ENCODE measurements at regions not wholly inside any gene's neighbourhood (a gene's known extent, or its start where the extent isn't known, plus 50 kb on each side); places are given as distances from the start of the nearest gene placed in this dataset.

DNA sequence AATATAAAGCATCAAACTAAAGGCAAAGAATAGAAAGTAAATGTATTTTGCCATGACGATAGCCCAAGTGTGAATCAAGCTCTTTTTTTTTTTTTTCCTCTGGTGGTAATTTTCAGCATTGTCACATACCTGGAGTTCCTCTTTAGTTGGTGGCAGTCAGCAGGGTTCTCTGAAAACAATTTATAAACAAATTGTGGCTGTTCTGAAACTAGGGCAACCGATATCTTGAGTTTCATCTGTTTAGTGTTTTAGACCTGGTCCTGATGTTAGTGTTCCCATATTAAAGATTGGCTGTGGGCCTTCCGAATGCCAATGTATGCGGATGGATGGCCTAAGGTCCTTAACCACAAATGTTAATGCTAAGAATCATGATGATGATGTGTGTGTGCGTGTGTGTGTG is 713.1 kb downstream of the GATA3 start:
- H2AK5ac ChIP-seq (ENCODE audit: low read length) = no peak overlapping the region

DNA sequence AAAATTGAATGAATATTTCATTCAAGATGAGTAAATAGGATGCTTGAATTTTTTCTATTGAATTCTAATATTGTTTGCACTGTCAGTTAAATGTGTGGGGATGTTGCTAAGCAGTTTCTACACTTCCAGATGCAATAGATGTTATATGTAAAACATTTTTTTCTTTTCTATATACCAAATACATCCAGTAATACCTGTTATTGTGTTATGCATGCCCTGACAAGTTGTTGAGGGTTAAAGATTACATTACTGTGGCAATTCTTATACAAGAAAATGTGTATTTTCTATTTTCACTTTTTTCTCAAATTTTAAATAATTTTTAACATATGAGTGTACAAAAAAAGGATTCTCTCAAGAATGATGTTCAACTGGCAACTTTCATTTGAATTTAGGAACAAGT is 713.9 kb downstream of the GATA3 start:
- no peaks in the 10 kb centered on the region for H3K79me2 ChIP-seq (ENCODE audit: control insufficient read depth, insufficient read depth, low read length, poor library complexity)
- H2AK5ac ChIP-seq (ENCODE audit: low read length) = no peak overlapping the region
- no peak overlapping the region for H3K27ac ChIP-seq (ENCODE audit: low read depth, low read length)
- no peak overlapping the region for H2BK5ac ChIP-seq (ENCODE audit: low read depth, low read length, poor library complexity)
- no peak overlapping the region for H4K12ac ChIP-seq (ENCODE audit: low read depth, low read length)
- H3K9me3 ChIP-seq (ENCODE audit: insufficient read depth, low read depth, low read length) = no peaks in the 10 kb centered on the region
- no peak overlapping the region for H2AFZ ChIP-seq (ENCODE audit: insufficient read depth, low read length, poor library complexity)
- no peak overlapping the region for H4K91ac ChIP-seq (ENCODE audit: low read depth, low read length)
- H3K36me3 ChIP-seq (ENCODE audit: control insufficient read depth in 1 of 2, insufficient read depth in 2 of 2, low read length in 2 of 2) = no peaks in the 10 kb centered on the region
- H3K9ac ChIP-seq (ENCODE audit: low read length) = no peak overlapping the region
- H3K23ac ChIP-seq (ENCODE audit: low read length) = no peak overlapping the region
- no peaks in the 10 kb centered on the region for H3K27me3 ChIP-seq (ENCODE audit: insufficient read depth, low read length)
- no peak overlapping the region for H4K8ac ChIP-seq (ENCODE audit: low read depth, low read length)
- H2BK12ac ChIP-seq (ENCODE audit: low read length) = no peak overlapping the region
- H2BK120ac ChIP-seq (ENCODE audit: insufficient read depth, low read length, poor library complexity) = no peak overlapping the region
- H3K18ac ChIP-seq (ENCODE audit: low read length) = no peak overlapping the region
- H3K79me1 ChIP-seq (ENCODE audit: low read length) = no peaks in the 10 kb centered on the region
- H3K4me3 ChIP-seq (ENCODE audit: low read depth, low read length) = no peak overlapping the region
- H3K4me1 ChIP-seq (ENCODE audit: control insufficient read depth in 1 of 2, insufficient read depth in 2 of 2, low read length in 2 of 2) = no peaks in the 10 kb centered on the region
- no peak overlapping the region for H3K4ac ChIP-seq (ENCODE audit: low read depth, low read length)
- DNase-seq = peak in 1 of 2 donors; percentile 26
- no peak overlapping the region for H3K14ac ChIP-seq (ENCODE audit: low read length)
- no peak overlapping the region for H3K4me2 ChIP-seq (ENCODE audit: low read length)

More for the DNA sequence above, 713.1 kb downstream of the GATA3 start:
- no peaks in the 10 kb centered on the region for H3K9me3 ChIP-seq (ENCODE audit: insufficient read depth, low read depth, low read length)
- H3K27me3 ChIP-seq (ENCODE audit: insufficient read depth, low read length) = no peaks in the 10 kb centered on the region
- H2BK120ac ChIP-seq (ENCODE audit: insufficient read depth, low read length, poor library complexity) = no peak overlapping the region
- no peak overlapping the region for H3K4ac ChIP-seq (ENCODE audit: low read depth, low read length)
- no peaks in the 10 kb centered on the region for H3K36me3 ChIP-seq (ENCODE audit: control insufficient read depth in 1 of 2, insufficient read depth in 2 of 2, low read length in 2 of 2)
- no peak overlapping the region for H3K4me3 ChIP-seq (ENCODE audit: low read depth, low read length)
- no peaks in the 10 kb centered on the region for H3K4me1 ChIP-seq (ENCODE audit: control insufficient read depth in 1 of 2, insufficient read depth in 2 of 2, low read length in 2 of 2)
- H3K9ac ChIP-seq (ENCODE audit: low read length) = no peak overlapping the region
- H3K4me2 ChIP-seq (ENCODE audit: low read length) = no peak overlapping the region
- no CpG with 5 or more reads among the region's 5 CpGs for WGBS (ENCODE audit: extremely low coverage, insufficient coverage, insufficient read length)
- no peak overlapping the region for H3K14ac ChIP-seq (ENCODE audit: low read length)
- no peak overlapping the region for H3K23ac ChIP-seq (ENCODE audit: low read length)
- H2AFZ ChIP-seq (ENCODE audit: insufficient read depth, low read length, poor library complexity) = no peak overlapping the region
- peak; percentile 60 to 86 for DNase-seq
- H3K79me1 ChIP-seq (ENCODE audit: low read length) = no peaks in the 10 kb centered on the region
- no peaks in the 10 kb centered on the region for H3K79me2 ChIP-seq (ENCODE audit: control insufficient read depth, insufficient read depth, low read length, poor library complexity)
- H3K18ac ChIP-seq (ENCODE audit: low read length) = no peak overlapping the region
- H4K91ac ChIP-seq (ENCODE audit: low read depth, low read length) = no peak overlapping the region
- H4K8ac ChIP-seq (ENCODE audit: low read depth, low read length) = no peak overlapping the region
- no peak overlapping the region for H4K12ac ChIP-seq (ENCODE audit: low read depth, low read length)
- no peak overlapping the region for H3K27ac ChIP-seq (ENCODE audit: low read depth, low read length)
- H2BK5ac ChIP-seq (ENCODE audit: low read depth, low read length, poor library complexity) = no peak overlapping the region
- H2BK12ac ChIP-seq (ENCODE audit: low read length) = no peak overlapping the region

DNA sequence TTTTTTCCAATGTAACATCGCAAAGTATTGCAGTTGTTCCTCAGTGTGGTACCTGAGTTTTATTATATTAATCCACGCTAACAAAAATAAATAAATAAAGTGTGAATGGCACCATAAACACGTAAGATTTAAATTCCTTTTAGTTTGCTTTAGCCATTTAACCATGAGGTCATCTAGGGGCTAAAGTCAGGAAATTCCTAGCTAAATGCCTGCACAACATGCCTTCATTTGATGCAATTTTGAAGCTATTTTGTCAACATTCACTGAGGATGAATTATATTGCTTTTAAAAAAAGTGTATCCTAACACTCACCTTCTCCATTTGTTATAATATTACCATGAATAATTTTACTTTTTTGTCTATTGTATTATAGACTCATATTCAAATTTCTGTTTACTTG is 714.4 kb downstream of the GATA3 start:
- Histone ChIP-seq H3K36me3 (ENCODE audit: control insufficient read depth in 1 of 2, insufficient read depth in 2 of 2, low read length in 2 of 2) (no peaks in the 10 kb centered on the region), H2AK5ac (ENCODE audit: low read length) (no peak overlapping the region), H2BK5ac (ENCODE audit: low read depth, low read length, poor library complexity) (no peak overlapping the region), H3K14ac (ENCODE audit: low read length) (no peak overlapping the region), H4K91ac (ENCODE audit: low read depth, low read length) (no peak overlapping the region), H3K79me1 (ENCODE audit: low read length) (no peaks in the 10 kb centered on the region), H2BK12ac (ENCODE audit: low read length) (no peak overlapping the region), H3K9ac (ENCODE audit: low read length) (no peak overlapping the region), H4K12ac (ENCODE audit: low read depth, low read length) (no peak overlapping the region), H3K4me3 (ENCODE audit: low read depth, low read length) (no peak overlapping the region), H3K79me2 (ENCODE audit: control insufficient read depth, insufficient read depth, low read length, poor library complexity) (no peaks in the 10 kb centered on the region), H3K27ac (ENCODE audit: low read depth, low read length) (no peak overlapping the region), H3K23ac (ENCODE audit: low read length) (no peak overlapping the region), H3K4me2 (ENCODE audit: low read length) (no peak overlapping the region), H3K4ac (ENCODE audit: low read depth, low read length) (no peak overlapping the region), H2AFZ (ENCODE audit: insufficient read depth, low read length, poor library complexity) (no peak overlapping the region), H2BK120ac (ENCODE audit: insufficient read depth, low read length, poor library complexity) (no peak overlapping the region), H3K9me3 (ENCODE audit: insufficient read depth, low read depth, low read length) (no peaks in the 10 kb centered on the region), H3K4me1 (ENCODE audit: control insufficient read depth in 1 of 2, insufficient read depth in 2 of 2, low read length in 2 of 2) (no peaks in the 10 kb centered on the region), H4K8ac (ENCODE audit: low read depth, low read length) (no peak overlapping the region), H3K27me3 (ENCODE audit: insufficient read depth, low read length) (no peaks in the 10 kb centered on the region), H3K18ac (ENCODE audit: low read length) (no peak overlapping the region)
- no CpG with 5 or more reads among the region's 3 CpGs for WGBS (ENCODE audit: extremely low coverage, insufficient coverage, insufficient read length)
- DNase-seq = peak; percentile 26 to 89

DNA sequence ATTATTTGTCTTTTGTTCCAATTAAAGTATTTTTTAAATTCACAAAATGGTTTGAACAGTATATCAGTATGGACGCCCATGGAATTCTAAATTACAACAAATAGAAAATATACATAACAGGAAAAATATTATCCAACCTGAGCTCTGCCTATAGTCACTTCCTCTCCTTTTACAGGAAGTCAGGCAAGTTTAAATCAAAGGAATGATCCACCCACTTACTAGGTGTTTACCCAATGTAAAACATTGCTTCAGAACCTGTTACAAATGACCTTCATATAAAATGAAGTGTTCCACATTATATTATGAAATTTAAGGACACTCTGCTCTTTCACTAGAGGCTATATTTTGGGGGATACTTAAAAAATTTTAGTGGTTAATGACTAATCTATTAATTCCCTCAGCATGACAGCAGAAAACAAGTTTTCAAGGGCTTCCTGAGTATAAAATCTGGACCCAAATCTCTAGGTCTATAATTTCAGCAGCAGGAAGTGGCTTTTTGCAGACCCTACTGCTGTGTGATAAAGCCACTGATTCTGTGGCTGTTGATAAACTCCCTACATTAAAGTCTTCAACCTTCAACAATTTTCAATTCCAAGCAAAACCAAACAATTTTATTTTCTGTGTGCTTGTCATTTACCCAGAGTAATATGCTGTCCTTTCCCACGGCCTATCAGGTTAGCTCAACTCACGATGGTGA is 722.6 kb downstream of the GATA3 start:
- H2BK5ac ChIP-seq (ENCODE audit: low read depth, low read length, poor library complexity) = no peak overlapping the region
- H3K9me3 ChIP-seq (ENCODE audit: insufficient read depth, low read depth, low read length) = no peaks in the 10 kb centered on the region
- H3K9ac ChIP-seq (ENCODE audit: low read length) = no peak overlapping the region
- no peak overlapping the region for H2BK12ac ChIP-seq (ENCODE audit: low read length)
- H3K4me2 ChIP-seq (ENCODE audit: low read length) = no peak overlapping the region
- no peak overlapping the region for H4K12ac ChIP-seq (ENCODE audit: low read depth, low read length)
- H3K79me1 ChIP-seq (ENCODE audit: low read length) = no peaks in the 10 kb centered on the region
- no peak for DNase-seq
- H2AFZ ChIP-seq (ENCODE audit: insufficient read depth, low read length, poor library complexity) = no peak overlapping the region
- peaks cover 2 to 3% of the 10 kb centered on the region in 2 experiments for H3K4me1 ChIP-seq (ENCODE audit: control insufficient read depth in 1 of 2, insufficient read depth in 2 of 2, low read length in 2 of 2)
- no peak overlapping the region for H3K4me3 ChIP-seq (ENCODE audit: low read depth, low read length)
- no CpG with 5 or more reads among the region's 3 CpGs for WGBS (ENCODE audit: extremely low coverage, insufficient coverage, insufficient read length)
- H4K8ac ChIP-seq (ENCODE audit: low read depth, low read length) = no peak overlapping the region
- H3K27me3 ChIP-seq (ENCODE audit: insufficient read depth, low read length) = no peaks in the 10 kb centered on the region
- H3K36me3 ChIP-seq (ENCODE audit: control insufficient read depth in 1 of 2, insufficient read depth in 2 of 2, low read length in 2 of 2) = no peaks in the 10 kb centered on the region
- H4K91ac ChIP-seq (ENCODE audit: low read depth, low read length) = no peak overlapping the region
- no peak overlapping the region for H2AK5ac ChIP-seq (ENCODE audit: low read length)
- no peak overlapping the region for H3K27ac ChIP-seq (ENCODE audit: low read depth, low read length)
- no peak overlapping the region for H3K14ac ChIP-seq (ENCODE audit: low read length)
- no peak overlapping the region for H3K23ac ChIP-seq (ENCODE audit: low read length)
- H3K4ac ChIP-seq (ENCODE audit: low read depth, low read length) = no peak overlapping the region
- H3K18ac ChIP-seq (ENCODE audit: low read length) = no peak overlapping the region
- H2BK120ac ChIP-seq (ENCODE audit: insufficient read depth, low read length, poor library complexity) = no peak overlapping the region
- H3K79me2 ChIP-seq (ENCODE audit: control insufficient read depth, insufficient read depth, low read length, poor library complexity) = no peaks in the 10 kb centered on the region
